ENCODE measurements at regions not wholly inside any gene's neighbourhood (a gene's known extent, or its start where the extent isn't known, plus 50 kb on each side); places are given as distances from the start of the nearest gene placed in this dataset.

DNA sequence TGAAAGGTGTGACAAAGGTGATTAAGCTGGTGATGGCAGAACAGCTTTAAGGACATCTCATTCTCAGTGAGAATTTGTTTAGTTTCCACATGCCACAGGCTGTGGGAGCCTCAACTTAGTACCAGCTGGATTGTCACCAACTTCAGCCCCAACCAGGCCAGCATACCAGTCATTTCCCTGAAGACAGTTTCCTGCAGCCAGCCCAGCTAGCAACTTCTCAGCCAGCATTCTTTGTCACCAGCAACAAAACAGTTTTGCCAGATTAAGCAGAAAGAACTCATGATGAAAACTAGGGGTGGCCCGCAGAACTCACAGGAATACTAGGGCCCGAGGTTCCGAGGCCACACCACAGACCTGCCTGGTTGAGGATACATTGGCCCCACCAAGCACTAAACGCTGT, 68.8 kb upstream of the UNC5B start:
- TF ChIP-seq, protein P1, sequence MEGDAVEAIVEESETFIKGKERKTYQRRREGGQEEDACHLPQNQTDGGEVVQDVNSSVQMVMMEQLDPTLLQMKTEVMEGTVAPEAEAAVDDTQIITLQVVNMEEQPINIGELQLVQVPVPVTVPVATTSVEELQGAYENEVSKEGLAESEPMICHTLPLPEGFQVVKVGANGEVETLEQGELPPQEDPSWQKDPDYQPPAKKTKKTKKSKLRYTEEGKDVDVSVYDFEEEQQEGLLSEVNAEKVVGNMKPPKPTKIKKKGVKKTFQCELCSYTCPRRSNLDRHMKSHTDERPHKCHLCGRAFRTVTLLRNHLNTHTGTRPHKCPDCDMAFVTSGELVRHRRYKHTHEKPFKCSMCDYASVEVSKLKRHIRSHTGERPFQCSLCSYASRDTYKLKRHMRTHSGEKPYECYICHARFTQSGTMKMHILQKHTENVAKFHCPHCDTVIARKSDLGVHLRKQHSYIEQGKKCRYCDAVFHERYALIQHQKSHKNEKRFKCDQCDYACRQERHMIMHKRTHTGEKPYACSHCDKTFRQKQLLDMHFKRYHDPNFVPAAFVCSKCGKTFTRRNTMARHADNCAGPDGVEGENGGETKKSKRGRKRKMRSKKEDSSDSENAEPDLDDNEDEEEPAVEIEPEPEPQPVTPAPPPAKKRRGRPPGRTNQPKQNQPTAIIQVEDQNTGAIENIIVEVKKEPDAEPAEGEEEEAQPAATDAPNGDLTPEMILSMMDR (IDR thresholded peaks at IDR 0.05): no peak
- no peak for TF ChIP-seq TCF7L2 (IDR thresholded peaks at IDR 0.05; ENCODE audit: low read depth, low read length)

All from Panc1 (cell line).